Subcutaneous abdominal adipose tissue (tissue), 5 donors: ENCODE measurements at regions not wholly inside any gene's neighbourhood (a gene's known extent, or its start where the extent isn't known, plus 50 kb on each side); places are given as distances from the start of the nearest gene placed in this dataset.
A peak's percentile ranks its signal among the peaks of the same experiment; 100 is the strongest.
"Not testable (repeated sequence)": the region's sequence is repeated elsewhere in the genome, so short reads cannot be mapped to it uniquely, and the experiment has no call there.

ENCODE experiments used
- H3K27ac ChIP-seq: one replicate; pipeline ENCODE4 v1.7.0; 2013; ENCODE audit warnings: low read depth, mild to moderate bottlenecking, inconsistent platforms, low read length, moderate library complexity
- H3K27me3 ChIP-seq, 5 donors: one replicate each; pipeline ENCODE4 v1.7.0; 2013; ENCODE audit warnings: low read length in 5 of 5, inconsistent platforms in 1 of 5; ENCODE audit not compliant: control insufficient read depth in 5 of 5, insufficient read depth in 4 of 5
- H3K36me3 ChIP-seq, 5 donors: one replicate each; pipeline ENCODE4 v1.7.0; 2013; ENCODE audit warnings: low read length in 5 of 5; ENCODE audit not compliant: control insufficient read depth in 5 of 5, insufficient read depth in 5 of 5
- H3K4me1 ChIP-seq, 5 donors: one replicate each; pipeline ENCODE4 v1.7.0; 2013; ENCODE audit warnings: low read length in 5 of 5, mild to moderate bottlenecking in 3 of 5, moderate library complexity in 1 of 5; ENCODE audit not compliant: control insufficient read depth in 5 of 5, insufficient read depth in 5 of 5
- H3K4me3 ChIP-seq, 5 donors: one replicate each; pipeline ENCODE4 v1.7.0; 2013; ENCODE audit warnings: low read length in 5 of 5, low read depth in 1 of 5
- H3K9ac ChIP-seq, 5 donors: one replicate each; pipeline ENCODE4 v1.7.0; 2013; ENCODE audit warnings: low read length in 5 of 5, mild to moderate bottlenecking in 4 of 5, moderate library complexity in 3 of 5
- H3K9me3 ChIP-seq, 5 donors: one replicate each; pipeline ENCODE4 v1.7.0; 2013; ENCODE audit warnings: low read length in 5 of 5; ENCODE audit not compliant: control insufficient read depth in 5 of 5
- donor health status: healthy.
- donor health status: healthy.
- donor health status: healthy.
- donor health status: healthy.
- donor health status: healthy.

GRCh38 chr5:115696141-115696650, 70.4 kb upstream of the TMED7 start:
- Histone ChIP-seq H3K27ac (no peak overlapping the region), H3K9me3 (no peaks in the 10 kb centered on the region), H3K27me3 (no peaks in the 10 kb centered on the region), H3K36me3 (no peaks in the 10 kb centered on the region), H3K4me3 (no peak overlapping the region), H3K4me1 (no peaks in the 10 kb centered on the region), H3K9ac (no peak overlapping the region)

- no peaks in the 10 kb centered on the region for H3K4me1 ChIP-seq
- H3K36me3 ChIP-seq = no peaks in the 10 kb centered on the region
- H3K4me3 ChIP-seq = no peak overlapping the region
- no peak overlapping the region for H3K27ac ChIP-seq
- H3K9me3 ChIP-seq = no peaks in the 10 kb centered on the region
- H3K27me3 ChIP-seq = no peaks in the 10 kb centered on the region
- H3K9ac ChIP-seq = no peak overlapping the region
These were observed 69.6 kb upstream of the TMED7 start for GRCh38 chr5:115695310-115695880.

- not testable (repeated sequence) for H3K4me3 ChIP-seq, H3K36me3 ChIP-seq, H3K4me1 ChIP-seq, H3K27ac ChIP-seq, H3K9me3 ChIP-seq, H3K27me3 ChIP-seq, H3K9ac ChIP-seq
These were observed 66.0 kb upstream of the TMED7 start for GRCh38 chr5:115691814-115692213.

- H3K9ac ChIP-seq = no peak overlapping the region
- no peaks in the 10 kb centered on the region for H3K36me3 ChIP-seq
- H3K4me1 ChIP-seq = peaks cover 2 to 18% (median 15%) of the 10 kb centered on the region in 5 donors
- no peak overlapping the region for H3K27ac ChIP-seq
- H3K9me3 ChIP-seq = no peaks in the 10 kb centered on the region
- no peak overlapping the region for H3K4me3 ChIP-seq
- H3K27me3 ChIP-seq = no peaks in the 10 kb centered on the region
These were observed 60.9 kb upstream of the TMED7 start for GRCh38 chr5:115686738-115687074.

- peak overlapping the region; percentile 26 for H3K27ac ChIP-seq
- no peak overlapping the region for H3K9ac ChIP-seq
- no peaks in the 10 kb centered on the region for H3K9me3 ChIP-seq
- no peaks in the 10 kb centered on the region for H3K27me3 ChIP-seq
- H3K4me1 ChIP-seq = peaks cover 2 to 18% (median 15%) of the 10 kb centered on the region in 5 donors
- no peaks in the 10 kb centered on the region for H3K36me3 ChIP-seq
- H3K4me3 ChIP-seq = no peak overlapping the region
These were observed 60.4 kb upstream of the TMED7 start for GRCh38 chr5:115686051-115686737.

- no peaks in the 10 kb centered on the region for H3K9me3 ChIP-seq
- H3K9ac ChIP-seq = no peak overlapping the region
- no peak overlapping the region for H3K4me3 ChIP-seq
- H3K27me3 ChIP-seq = no peaks in the 10 kb centered on the region
- no peaks in the 10 kb centered on the region for H3K36me3 ChIP-seq
- H3K27ac ChIP-seq = peak overlapping the region; percentile 26
- peaks cover 2 to 18% (median 15%) of the 10 kb centered on the region in 5 donors for H3K4me1 ChIP-seq
These were observed 59.7 kb upstream of the TMED7 start for GRCh38 chr5:115685490-115685889.

- H3K9ac ChIP-seq = no peak overlapping the region
- no peaks in the 10 kb centered on the region for H3K9me3 ChIP-seq
- H3K4me1 ChIP-seq = peaks cover 2 to 18% (median 15%) of the 10 kb centered on the region in 5 donors
- no peaks in the 10 kb centered on the region for H3K27me3 ChIP-seq
- no peak overlapping the region for H3K4me3 ChIP-seq
- H3K36me3 ChIP-seq = no peaks in the 10 kb centered on the region
- no peak overlapping the region for H3K27ac ChIP-seq
These were observed 58.7 kb upstream of the TMED7 start for GRCh38 chr5:115684513-115685037.

- H3K36me3 ChIP-seq = no peaks in the 10 kb centered on the region
- no peak overlapping the region for H3K9ac ChIP-seq
- H3K4me1 ChIP-seq = peaks cover 2 to 18% (median 15%) of the 10 kb centered on the region in 5 donors
- no peaks in the 10 kb centered on the region for H3K9me3 ChIP-seq
- no peak overlapping the region for H3K4me3 ChIP-seq
- H3K27me3 ChIP-seq = no peaks in the 10 kb centered on the region
- H3K27ac ChIP-seq = no peak overlapping the region
These were observed 57.2 kb upstream of the TMED7 start for GRCh38 chr5:115683081-115683480.
